DMS153 treated with DMSO at 0.1 percent for 48 hours (cell line): ENCODE measurements at regions not wholly inside any gene's neighbourhood (a gene's known extent, or its start where the extent isn't known, plus 50 kb on each side); places are given as distances from the start of the nearest gene placed in this dataset.
"Not testable (repeated sequence)": the region's sequence is repeated elsewhere in the genome, so short reads cannot be mapped to it uniquely, and the experiment has no call there.

Source experiments
- DNase-seq: peaks from one replicate; lab custom pipeline; 2025; ENCODE audit not compliant: unreplicated experiment; lab: John Stamatoyannopoulos, UW

DNA sequence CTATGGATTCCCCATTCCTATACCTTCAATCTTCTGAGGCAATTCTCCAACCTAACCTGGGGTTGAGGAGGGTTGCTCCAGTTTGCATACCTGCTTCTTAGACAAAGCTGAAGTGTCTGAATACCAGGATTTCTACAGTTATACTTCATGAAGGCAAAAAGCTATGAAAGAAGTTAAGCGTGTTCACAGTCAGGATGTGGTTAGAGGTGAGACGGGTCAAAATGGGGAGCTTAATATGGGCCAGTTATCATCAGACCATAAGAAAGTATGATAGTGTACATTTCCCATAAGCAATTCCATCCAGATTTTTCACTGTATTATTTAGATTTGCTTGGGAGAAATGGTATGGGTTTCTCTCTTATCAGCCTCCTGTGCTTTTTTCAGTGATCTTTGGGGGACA lies 156.9 kb upstream of the FER start:
- DNase-seq = no peak

- DNase-seq = no peak
Observed at GRCh38 chr5:108588323-108588722, 159.4 kb upstream of the FER start.

DNA sequence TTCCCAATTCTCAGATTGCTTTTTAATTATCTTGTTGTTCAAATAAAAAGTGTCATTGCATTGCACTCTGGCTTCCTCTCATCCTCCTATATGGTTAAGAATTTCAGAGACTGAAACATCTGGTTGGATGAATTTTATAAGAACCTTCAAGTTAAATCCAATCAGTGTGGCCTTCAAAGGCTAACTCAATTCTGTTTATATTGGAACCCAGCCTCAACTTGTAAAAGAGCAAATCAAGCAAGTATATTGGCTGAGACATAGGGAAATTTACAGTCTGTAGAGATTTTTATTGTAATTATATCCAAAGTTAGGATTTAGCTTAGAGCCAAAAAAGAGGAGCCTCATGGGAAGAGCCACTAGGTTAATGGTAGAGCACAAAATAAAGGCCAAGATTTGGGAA lies 159.9 kb upstream of the FER start:
- DNase-seq = no peak

DNA sequence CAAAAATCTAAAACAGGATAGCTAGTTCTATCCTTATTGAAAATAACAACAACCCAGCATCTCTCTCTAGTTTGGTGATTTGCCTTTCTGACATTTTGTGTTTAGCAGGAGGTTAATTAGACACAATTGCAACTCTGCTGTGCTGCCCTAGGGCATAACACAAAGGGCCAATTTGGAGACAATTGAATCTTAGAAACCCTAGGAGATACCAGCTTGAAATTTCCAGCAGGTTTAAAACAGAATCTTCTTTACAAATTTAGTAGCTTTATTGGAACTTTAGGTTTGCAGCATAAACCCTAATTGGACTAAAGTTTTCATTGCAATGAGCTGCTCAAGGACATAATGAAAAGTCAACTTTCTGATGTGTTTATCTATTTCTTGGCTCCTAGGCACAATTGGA lies 166.7 kb upstream of the FER start:
- DNase-seq = no peak

GRCh38 chr5:108579236-108579635 lies 168.5 kb upstream of the FER start:
- DNase-seq = no peak

- no peak for DNase-seq
Observed at GRCh38 chr5:108578791-108579190, 168.9 kb upstream of the FER start.

DNA sequence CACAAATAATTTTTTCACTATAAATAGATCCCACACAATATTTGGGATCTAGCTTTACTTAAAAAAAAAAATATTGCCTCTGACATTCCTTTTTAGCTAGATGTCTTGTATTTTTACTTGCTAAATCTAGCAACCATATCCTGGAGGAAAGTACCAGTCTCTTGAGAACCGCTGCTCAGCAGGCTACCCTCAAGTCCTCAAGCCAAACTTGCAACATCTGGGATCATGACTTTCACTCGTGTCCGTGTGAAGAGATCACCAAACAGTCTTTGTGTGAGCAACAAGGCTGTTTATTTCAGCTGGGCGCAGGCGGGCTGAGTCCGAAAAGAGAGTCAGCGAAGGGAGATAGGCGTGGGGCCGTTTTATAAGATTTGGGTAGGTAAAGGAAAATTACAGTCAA lies 180.3 kb upstream of the FER start:
- DNase-seq = no peak

DNA sequence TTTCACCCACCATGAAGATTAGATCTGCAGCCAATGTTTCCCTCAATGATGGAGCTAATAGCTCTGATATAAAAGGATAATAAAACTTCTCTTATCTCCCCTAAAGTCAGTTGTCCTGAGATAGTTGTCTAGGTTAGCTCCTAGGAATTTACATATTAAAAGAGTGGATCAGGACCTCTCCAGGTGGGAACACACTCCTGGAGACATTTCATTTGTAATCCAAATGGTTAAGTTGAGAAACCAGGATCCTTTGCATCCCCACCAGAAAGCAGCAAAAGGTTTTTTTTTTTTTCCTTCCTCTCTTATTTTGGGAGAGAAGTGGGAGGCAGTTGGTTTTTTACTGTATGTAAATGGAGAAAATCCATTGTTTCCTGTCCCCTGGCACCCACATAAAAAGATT lies 182.5 kb upstream of the FBXL17 start:
- no peak for DNase-seq

DNA sequence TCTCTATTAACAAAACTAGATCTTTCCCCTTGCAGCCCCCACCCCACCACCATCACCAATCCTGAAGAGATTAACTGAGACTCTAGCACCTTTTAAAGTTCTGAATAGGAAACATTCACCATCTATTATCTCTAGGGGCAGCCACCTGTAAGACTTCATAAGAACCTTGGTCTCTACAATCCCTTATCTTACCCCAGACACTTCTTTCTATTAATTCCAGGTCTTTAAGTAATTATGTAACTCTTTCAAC lies 180.2 kb upstream of the FBXL17 start:
- no peak for DNase-seq

DNA sequence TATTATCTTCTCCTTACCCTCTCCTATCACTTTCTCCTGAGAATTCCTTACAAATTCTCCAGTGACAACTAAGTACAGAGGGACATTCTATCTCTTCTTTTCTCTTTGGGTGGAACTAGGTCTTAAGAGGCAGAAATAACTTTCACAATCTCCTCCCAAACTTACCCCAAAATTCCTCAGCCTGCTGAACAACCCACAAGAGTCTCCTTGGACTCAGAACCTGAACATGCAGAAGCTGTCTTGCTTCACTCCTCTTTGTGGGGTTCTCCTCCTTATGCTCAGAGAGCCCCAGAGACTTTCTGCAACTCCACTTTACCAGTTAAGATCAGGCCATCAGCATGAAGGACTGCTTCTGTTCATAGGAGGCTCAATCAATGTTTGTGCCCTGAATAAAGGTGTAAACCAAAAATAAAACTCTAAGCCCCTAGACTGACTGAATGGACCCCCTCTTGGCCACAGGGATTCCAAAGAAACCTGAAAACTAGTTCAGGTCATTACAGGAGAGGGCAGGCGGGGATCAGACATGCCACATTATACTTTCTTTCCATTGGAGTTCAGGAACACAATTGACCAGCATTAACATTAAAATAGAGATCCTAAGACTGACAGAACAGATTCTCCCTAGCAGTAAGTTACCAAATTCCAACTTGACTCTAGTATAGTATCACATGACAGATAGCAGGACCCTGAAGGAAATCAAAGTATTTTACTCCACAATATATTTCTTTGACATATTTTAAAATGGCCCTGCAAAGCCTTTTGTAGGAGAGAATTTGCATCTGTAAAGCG lies 179.7 kb upstream of the FBXL17 start:
- no peak for DNase-seq

- DNase-seq = no peak
Observed at GRCh38 chr5:108560581-108560980, 178.7 kb upstream of the FBXL17 start.

GRCh38 chr5:108560166-108560565 lies 178.3 kb upstream of the FBXL17 start:
- DNase-seq = no peak

GRCh38 chr5:108558840-108559239 lies 176.9 kb upstream of the FBXL17 start:
- not testable (repeated sequence) for DNase-seq

DNA sequence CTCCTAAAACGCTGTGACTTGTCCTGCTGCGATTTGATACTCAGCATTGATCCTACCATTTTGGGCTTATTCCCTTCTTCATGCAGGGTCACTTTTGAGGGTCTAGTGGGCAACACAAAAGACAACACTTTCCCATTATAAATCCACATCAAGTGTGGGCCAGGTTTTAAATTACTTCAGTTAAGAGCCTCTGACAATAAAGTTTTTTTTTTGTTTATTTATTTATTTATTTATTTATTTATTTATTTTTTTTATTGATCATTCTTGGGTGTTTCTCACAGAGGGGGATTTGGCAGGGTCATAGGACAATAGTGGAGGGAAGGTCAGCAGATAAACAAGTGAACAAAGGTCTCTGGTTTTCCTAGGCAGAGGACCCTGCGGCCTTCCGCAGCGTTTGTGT lies 176.2 kb upstream of the FBXL17 start:
- DNase-seq = not testable (repeated sequence)

GRCh38 chr5:108557686-108558085 lies 175.8 kb upstream of the FBXL17 start:
- no peak for DNase-seq

GRCh38 chr5:108556441-108557145 lies 174.7 kb upstream of the FBXL17 start:
- no peak for DNase-seq

DNA sequence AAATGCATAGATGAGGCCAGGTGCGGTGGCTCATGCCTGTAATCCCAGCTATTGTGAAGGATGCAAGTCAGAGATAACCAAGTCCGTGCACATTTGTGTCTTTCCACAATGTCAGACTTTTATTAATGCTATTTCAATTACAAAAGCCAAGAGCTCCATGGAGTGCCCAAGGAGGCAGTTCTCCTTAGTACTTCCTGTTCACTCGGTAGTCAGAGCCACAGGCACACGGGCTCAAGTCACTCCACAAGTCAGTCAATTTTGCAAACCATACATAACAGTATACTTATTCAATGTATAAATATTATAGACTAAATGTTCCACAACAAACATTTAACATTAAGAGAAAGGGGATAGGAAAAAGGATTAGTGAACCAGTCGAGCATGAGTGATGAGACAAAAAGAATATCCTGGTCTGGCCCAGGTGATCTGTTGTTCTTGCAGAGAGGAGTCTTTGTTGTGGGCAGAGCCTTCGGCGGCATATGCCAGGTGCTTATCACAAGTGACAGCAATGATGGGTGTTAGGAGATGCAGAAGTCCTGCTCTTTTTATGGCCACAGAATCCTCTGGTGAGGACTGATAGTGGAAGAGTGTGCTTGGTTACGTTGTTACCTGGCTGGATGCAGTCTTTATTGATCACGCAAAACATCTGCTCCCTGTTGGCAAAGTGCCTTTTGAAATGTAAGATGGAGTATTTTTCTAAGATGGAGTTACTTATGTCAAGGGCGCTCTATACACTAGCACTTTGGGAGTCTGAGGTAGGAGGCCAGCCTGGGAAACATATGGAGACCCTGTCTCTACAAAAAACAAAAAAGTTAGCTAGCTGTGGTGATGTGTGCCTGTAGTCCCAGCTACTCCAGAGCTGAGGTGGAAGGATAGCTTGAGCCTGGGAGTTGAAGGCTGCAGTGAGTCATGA lies 167.0 kb upstream of the FBXL17 start:
- no peak for DNase-seq

DNA sequence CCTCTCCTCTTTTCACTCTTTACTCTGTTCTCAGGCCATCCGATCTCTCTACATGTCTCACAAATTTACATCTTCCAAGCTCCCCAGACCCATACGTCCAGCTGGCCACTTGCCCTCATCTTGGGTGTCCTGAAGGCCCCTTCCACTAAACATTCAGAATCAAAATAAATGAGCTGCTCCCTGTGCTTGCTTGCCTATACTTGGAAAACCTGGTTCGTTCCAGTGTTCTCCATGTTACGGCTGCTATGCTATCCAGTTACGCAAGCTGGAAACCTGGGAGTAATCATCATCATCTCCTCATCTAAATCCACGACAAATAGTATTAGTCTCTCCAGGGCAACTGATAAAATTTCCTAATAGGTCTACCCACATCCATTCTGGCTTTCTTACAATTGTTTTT lies 165.0 kb upstream of the FBXL17 start:
- no peak for DNase-seq

DNA sequence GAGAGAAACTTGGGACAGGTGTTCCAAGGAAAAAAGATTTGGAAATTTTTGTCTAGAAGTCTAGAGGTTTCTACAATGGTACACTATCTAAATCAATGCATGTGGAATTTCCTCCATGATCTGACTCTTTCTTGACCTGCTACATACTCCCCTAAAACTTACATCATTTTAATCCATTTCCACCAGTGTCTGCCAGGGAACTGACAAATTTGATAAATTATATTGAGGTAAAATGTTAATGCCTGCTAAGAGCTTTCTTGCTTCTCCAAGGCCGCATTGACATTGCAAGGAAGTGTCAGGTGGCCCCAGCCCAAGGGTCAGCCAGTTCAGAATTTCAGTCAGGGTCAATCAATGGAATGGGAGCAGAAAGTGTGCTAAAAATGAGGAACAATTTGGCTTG lies 163.4 kb upstream of the FBXL17 start:
- DNase-seq = no peak

DNA sequence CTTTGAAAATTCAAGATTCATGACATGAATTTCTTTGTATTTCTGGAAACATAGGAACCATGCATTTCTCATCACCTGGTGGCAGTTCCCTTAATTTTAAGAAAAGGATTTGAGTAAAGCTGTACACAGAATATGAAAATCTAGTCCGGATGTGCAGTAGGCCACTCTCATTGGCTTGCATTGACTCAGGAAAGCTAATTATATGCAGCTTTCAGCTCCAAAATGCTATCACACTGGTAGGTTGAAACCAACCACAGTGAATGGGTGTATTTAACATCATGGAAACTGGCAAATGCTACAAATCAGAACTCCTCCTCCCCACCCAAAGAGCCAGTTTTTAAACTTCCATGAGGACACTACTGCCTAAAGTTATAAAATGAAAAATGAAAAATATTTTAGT lies 161.6 kb upstream of the FBXL17 start:
- no peak for DNase-seq

- no peak for DNase-seq
Observed at GRCh38 chr5:108541836-108542235, 159.9 kb upstream of the FBXL17 start.

GRCh38 chr5:108536321-108536720 lies 154.4 kb upstream of the FBXL17 start:
- DNase-seq = no peak
